T47D (cell line): ENCODE measurements at regions not wholly inside any gene's neighbourhood (a gene's known extent, or its start where the extent isn't known, plus 50 kb on each side); places are given as distances from the start of the nearest gene placed in this dataset.

Experiments
- DNase-seq, 2 experiments: peaks; one replicate each; pipeline versions ENCODE4 v3.0.0 to v3.0.0-alpha.2; 2011 to 2012; ENCODE audit warnings: low read depth in 1 of 2, low spot score in 1 of 2
- JUND ChIP-seq: IDR thresholded peaks from 2 replicates; pipeline ENCODE4 v1.6.1; 2012; ENCODE audit warnings: low read depth
- in situ Hi-C: cut with HindIII; loops from 2 replicates; pipeline ENCODE4 v1.10.0; 2016; ENCODE audit warnings: low sequenced_read_pairs, low pct_unique_long_range_greater_than_20kb

DNA sequence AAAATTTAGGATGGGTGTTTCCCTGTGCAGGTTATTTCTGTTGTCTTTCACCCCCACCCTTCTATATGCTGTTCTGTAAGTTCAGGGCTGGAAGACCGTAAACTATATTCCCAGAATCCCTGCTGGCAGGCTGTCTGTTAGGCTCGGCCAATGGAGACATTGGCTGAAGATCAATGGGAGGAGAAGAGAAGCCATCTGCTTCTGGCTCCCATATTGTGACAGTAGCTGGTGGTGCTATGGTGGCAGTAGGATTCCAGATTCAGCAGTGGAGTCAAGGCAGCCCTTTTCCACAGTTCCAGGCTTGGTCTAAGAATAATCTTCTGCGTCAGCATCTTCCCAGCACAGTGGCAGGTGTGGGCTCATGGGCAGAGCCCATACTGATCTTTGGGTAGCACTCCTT is 226.6 kb downstream of the ABHD5 start:
- in situ Hi-C loops, result no loop called here
- no peak for TF ChIP-seq JUND
- no peak for DNase-seq

GRCh38 chr3:43919029-43919428 is 228.3 kb downstream of the ABHD5 start:
- in situ Hi-C loops, result no loop called here
- no peak for TF ChIP-seq JUND

DNA sequence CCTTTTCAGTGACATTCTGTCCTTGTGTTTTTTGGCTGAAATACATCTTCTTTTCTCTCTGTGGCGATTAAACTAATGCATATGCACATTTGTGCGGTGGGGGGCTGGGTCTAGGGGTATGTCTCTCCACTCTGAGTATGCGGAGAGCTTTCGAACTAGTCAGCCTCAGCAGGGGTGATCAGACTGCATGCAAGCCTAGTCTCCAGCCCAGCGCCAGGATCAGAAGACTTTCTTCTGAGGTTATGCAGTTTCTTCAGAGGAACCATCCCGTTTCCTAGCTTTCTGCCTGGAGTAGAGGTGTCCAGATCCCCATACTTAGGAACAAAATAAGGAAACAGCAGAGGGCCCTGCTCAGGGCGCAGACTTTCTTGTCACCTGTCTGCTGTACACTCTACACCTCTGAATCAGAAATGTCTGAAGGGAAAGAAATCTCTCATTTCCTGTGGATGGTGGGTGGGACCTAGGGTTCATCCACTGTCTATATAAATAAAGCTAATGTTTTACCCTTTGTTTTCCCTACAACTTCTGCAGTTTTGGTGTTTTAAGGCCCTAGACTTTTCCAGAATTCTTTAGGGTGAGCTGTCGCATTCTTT is 230.4 kb downstream of the ABHD5 start:
- in situ Hi-C loops, result no loop called here

More at GRCh38 chr3:43919029-43919428, 228.3 kb downstream of the ABHD5 start:
- no peak for DNase-seq

GRCh38 chr3:43922374-43922773 is 231.6 kb downstream of the ABHD5 start:
- in situ Hi-C loops, result no loop called here
- no peak for DNase-seq
- TF ChIP-seq JUND, result no peak

More for the DNA sequence above, 230.4 kb downstream of the ABHD5 start:
- TF ChIP-seq JUND, result no peak
- DNase-seq, result no peak

- TF ChIP-seq JUND, result no peak
- in situ Hi-C loops, result no loop called here
- no peak for DNase-seq
Observed at GRCh38 chr3:43923104-43923882, 232.6 kb downstream of the ABHD5 start.

- in situ Hi-C loops, result no loop called here
Observed at GRCh38 chr3:43926055-43926454, 235.3 kb downstream of the ABHD5 start.

DNA sequence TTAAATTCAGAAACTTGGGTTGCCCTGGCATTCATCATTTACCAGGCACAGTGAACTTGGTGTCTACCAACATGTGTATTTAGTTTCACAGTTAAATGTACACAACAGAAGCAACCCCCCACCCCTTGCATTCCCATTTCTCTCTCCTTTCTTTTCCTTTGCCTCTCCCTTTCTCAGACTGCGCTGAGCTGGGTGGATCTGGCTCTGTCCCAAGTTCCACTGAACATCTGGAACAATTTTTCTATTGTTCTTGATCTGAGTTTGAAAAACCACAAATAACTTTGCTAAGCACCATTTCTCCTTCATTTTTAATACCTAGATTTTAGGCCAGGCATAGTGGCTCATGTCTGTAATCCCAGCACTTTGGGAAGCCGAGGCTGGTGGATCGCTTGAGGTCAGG is 242.2 kb downstream of the ABHD5 start:
- no peak for TF ChIP-seq JUND
- no peak for DNase-seq

More at GRCh38 chr3:43926055-43926454, 235.3 kb downstream of the ABHD5 start:
- no peak for TF ChIP-seq JUND
- no peak for DNase-seq

GRCh38 chr3:43948013-43948412 is 257.3 kb downstream of the ABHD5 start:
- no peak for TF ChIP-seq JUND
- DNase-seq, result no peak
- in situ Hi-C loops, result no loop called here

More for the DNA sequence above, 242.2 kb downstream of the ABHD5 start:
- in situ Hi-C loops, result no loop called here

- DNase-seq, result no peak
- no peak for TF ChIP-seq JUND
- in situ Hi-C loops, result no loop called here
Observed at GRCh38 chr3:43949594-43949993, 258.9 kb downstream of the ABHD5 start.

DNA sequence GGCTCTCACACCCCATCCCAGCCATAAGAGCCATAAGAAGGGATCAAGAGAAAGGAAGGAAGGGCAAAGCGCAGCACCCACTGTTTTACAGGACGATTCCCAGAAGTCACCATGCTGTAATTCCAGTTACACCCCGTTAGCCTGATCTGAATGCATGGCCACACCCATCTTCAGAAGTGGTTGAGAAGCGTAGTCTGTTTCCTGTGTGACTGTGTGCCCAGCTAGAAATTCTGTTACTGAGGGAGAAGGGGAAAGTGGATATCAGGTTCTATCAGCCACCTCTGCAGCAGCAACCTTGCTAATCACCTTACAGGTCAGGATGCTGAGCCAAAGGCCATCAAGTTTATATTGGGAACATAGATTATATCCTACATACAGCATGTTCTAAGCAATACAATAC is 260.0 kb downstream of the ABHD5 start:
- in situ Hi-C loops, result no loop called here
- TF ChIP-seq JUND, result no peak
- no peak for DNase-seq

- in situ Hi-C loops, result no loop called here
- TF ChIP-seq JUND, result no peak
- DNase-seq, result no peak
Observed at GRCh38 chr3:43951813-43952212, 261.1 kb downstream of the ABHD5 start.

GRCh38 chr3:43953380-43953779 is 262.6 kb downstream of the ABHD5 start:
- in situ Hi-C loops, result no loop called here

More at GRCh38 chr3:43953380-43953779, 262.6 kb downstream of the ABHD5 start:
- no peak for TF ChIP-seq JUND
- DNase-seq, result no peak
